CD4-positive, alpha-beta T cell treated with Interferon alpha-2 for 1 hour (primary cell): ENCODE measurements at regions not wholly inside any gene's neighbourhood (a gene's known extent, or its start where the extent isn't known, plus 50 kb on each side); places are given as distances from the start of the nearest gene placed in this dataset.
"Not testable (repeated sequence)": the region's sequence is repeated elsewhere in the genome, so short reads cannot be mapped to it uniquely, and the experiment has no call there.

Source experiments
- DNase-seq, 2 donors: peaks; one replicate each; pipeline ENCODE4 v3.0.0-alpha.2; 2020 to 2022

GRCh38 chr5:167348251-167348926 lies 943.1 kb upstream of the WWC1 start:
- DNase-seq, result no peak

DNA sequence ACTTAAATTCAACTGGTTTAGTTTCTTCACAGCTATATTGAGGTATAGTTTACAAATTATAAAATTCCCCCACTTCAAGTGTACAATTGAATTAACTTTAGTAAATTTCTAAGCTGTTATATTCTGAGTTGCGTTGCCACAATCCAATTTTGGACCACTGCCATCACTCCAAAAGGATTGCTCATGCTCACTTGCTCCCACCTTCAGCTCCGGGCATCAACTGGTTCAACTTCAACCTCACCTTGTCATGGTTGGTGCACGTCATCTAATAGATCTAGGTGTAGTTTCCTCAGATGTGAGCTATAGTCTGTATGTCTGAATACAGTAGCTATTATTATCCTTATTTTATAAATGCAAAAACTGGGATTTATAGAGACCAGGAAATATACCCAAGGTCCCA lies 942.5 kb upstream of the WWC1 start:
- no peak for DNase-seq

DNA sequence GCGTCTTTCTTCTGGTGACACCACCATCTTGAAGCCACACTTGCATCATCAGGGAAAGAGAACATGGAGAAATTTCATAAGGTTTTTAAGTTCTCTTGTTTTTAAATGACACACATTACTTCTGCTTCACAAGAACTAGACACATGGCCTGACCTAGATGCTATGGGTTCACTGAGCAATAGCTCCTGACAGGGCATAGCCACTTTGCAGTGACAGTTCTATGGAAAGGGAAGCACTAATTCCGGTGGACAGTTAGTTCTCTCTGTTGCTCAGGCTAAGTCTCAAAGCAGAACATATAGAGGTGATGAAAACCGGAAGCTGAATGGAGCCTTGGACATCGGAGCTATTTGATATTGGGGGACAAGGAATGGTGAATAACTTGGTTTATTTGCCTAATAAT lies 940.1 kb upstream of the WWC1 start:
- DNase-seq, result no peak

GRCh38 chr5:167352801-167353200 lies 938.6 kb upstream of the WWC1 start:
- DNase-seq, result no peak

GRCh38 chr5:167355346-167355745 lies 936.1 kb upstream of the WWC1 start:
- no peak for DNase-seq

DNA sequence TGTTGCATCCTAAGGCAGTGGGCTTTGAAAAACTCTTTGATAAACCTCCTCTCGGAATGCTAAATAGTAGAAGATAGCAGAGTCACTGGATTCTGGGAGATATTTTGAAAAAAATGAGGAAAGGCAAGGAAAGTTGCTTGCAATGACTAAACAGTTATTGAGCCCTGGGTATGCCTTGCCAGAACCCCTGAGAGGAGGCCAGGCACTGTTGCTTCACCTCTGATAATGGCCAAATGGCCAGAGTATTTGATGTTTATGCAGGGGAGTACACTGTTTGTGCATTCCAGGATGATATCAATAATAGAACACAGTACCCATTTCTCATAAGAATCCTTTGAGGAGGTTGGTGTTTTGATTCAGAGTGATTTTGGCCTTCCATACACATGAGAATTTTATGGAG lies 935.1 kb upstream of the WWC1 start:
- DNase-seq, result no peak

DNA sequence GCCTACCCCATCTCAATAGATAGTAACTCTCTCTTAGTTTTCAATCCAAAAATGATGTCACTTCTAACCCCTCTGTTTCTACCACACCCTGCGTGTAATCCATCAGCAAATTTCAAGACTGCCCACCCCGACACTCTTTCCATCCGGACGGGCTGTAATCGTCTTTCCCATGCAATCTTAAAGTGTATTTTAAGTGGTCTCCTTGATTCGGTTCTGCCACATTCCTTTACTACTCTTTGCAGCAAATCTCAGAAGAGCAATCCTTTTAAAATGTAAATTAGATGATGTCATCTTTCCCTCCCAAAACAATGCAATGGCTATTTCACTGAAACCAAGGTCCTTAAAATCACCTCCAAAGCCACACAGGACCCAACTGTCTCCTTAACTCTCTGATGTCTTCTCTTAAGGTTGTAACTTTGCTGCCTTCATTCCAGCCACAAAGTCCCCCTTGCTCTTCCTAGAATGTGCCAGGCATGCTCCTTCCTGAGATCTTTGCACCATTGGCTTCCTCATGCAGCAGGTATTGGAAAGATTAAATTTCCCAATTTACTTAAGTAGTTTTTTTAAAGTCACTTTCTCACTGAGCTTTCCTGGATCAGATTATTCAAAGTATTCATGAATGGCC lies 932.5 kb upstream of the WWC1 start:
- no peak for DNase-seq

GRCh38 chr5:167361795-167362194 lies 929.6 kb upstream of the WWC1 start:
- DNase-seq, result no peak

DNA sequence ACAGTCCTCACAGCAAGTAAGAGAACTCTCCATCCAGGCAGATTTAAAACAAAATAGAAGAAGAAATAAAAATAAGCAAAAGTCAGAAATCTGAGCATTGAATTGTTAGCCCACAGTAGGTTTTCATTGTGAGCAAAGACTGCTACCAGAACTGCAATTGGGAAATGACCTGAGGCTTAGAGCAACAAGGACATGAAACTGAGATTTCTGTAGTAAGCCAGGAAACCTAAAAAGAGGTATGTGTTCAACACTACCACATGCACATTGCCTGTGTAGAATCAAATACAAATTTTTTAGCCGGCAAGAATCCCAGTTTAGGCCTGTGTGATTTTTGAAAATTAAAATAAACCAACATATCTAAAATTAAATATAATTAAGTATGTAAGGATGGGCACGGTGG lies 928.4 kb upstream of the WWC1 start:
- no peak for DNase-seq

DNA sequence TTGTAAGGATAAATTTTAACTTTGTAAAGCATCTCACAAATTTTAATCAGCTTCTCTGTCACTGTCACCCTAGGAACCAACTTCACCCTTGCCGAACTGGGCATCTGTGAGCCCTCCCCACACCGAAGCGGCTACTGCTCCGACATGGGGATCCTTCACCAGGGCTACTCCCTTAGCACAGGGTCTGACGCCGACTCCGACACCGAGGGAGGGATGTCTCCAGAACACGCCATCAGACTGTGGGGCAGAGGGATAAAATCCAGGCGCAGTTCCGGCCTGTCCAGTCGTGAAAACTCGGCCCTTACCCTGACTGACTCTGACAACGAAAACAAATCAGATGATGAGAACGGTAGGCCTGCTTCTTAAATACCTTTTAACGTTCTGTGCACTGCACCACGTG lies 916.3 kb upstream of the WWC1 start:
- DNase-seq, result no peak

DNA sequence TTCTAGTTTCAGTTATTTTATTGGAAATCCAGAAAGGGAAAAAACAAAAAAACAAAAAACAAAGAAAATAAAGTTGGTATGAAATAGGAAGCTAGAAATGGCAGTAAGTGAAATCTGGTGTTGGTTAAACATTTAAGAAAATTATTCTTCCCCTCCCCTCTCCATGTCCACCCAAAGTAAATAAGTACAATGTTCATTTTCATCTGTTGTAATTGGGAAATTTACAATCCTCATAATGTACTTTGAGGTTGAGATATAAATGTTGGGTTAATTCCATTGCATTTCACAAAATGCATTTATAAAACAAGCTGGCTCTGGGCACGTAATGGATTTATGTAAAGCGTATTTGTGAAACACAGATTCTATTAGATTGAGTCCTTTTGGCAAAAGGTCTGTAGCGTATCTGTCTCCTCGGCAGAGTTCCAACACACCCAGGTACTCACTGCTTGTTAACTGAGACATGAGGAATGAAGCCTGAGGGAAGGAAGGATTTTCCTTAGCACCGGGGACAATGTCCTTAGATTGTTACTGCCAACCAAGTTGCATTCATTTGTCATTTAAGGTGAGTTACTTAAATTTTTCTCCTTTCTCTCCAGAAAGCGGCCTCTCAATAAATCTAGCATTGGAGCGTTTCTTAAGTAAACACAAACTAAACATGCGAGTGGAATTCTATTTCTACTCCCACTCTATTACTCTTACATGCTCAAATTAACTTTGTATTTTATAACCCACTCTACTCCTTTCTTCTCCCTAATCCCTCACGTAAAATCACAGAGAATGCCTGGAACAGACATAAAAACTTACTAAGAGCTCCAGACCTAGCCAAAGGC lies 912.3 kb upstream of the WWC1 start:
- DNase-seq, result no peak

DNA sequence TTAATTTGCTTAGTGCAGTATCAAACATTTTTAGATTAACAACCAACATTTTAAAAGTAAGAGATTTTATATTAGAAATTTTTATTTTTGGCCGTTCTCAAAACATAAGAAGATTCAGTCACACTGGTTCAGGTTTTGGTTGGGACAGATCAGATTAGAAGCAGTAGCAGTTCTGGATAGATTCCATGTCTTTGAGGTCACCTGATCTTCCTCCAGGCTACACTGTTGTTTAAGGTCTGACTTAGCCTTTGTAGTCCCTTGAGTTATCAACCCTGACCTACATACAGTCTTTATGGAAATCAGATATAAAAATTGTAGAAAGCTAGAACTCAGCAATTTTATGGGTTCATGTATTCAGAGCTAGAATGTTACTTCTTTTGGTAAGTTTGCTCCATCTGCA lies 910.0 kb upstream of the WWC1 start:
- DNase-seq, result no peak

DNA sequence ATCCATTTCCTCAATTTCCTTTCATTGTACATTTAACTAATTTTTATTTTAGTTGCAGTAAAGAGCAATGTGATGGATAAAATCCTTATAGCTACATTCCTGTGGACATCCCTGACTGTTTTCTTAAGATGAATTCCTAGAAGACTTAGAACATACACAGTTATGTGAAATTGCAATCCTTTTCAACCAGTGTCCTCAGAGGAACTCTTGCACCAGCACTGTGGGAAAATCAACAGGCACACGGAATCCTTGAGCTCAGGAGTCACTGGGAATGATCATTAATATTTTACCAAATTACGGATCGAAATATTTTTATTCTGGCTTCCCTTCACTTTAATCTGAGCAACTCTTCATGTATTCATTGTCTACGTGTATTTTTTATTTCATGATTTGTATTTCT lies 901.9 kb upstream of the WWC1 start:
- no peak for DNase-seq

DNA sequence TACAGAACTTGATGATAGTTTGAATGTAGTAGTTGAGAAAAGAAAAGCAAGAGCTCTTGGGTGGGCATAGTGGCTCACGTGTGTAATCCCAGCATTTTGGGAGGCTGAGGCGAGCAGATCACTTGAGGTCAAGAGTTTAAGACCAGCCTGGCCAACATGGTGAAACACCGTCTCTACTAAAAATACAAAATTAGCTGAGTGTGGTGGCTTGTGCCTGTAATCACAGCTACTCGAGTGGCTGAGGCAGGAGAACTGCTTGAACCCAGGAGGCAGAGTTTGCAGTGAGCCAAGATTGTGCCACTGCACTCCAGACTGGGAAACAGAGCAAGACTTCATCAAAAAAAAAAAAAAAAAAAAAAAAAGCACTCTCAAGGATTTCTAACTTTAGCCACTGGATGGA lies 900.2 kb upstream of the WWC1 start:
- not testable (repeated sequence) for DNase-seq

DNA sequence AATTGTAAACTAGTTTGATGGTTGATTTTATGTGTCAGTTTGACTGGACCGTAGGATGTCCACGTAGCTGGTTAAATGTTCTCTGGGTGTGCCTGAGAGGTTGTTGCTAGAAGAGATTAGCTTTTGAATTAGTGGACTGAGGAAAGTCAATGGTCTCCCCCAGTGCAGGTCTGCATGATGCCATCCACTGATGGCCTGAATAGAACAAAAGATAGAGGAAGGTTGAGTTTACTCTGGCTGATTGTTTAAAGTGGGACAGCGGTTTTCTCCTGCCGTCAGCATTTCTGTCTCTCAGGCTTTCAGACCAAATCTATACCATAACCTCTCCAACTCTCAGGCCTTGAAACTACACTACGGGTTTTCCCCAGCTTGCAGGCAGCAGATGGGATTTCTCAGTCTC lies 899.2 kb upstream of the WWC1 start:
- no peak for DNase-seq

GRCh38 chr5:167393358-167393757 lies 898.1 kb upstream of the WWC1 start:
- no peak for DNase-seq

GRCh38 chr5:167402671-167403070 lies 888.8 kb upstream of the WWC1 start:
- no peak for DNase-seq

GRCh38 chr5:167406513-167406912 lies 884.9 kb upstream of the WWC1 start:
- no peak for DNase-seq

DNA sequence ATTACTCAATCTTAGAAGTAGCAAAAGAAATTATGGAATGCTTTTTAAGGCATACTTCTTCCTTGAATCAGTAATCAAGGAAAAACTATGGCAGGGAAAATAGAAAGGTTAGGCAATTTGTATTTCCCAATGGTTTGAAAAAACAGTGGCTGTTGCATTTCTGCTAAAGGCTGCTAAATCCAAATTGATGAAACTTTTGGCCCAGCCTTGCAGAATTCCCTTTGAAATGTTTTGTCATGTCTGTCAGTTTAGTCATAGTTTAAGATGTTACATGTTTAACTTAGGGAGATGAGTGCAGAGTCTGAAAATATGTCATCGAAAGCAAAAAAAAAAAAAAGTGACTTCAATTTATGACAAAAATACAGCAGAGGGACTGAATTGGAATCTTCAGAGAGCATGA lies 878.9 kb upstream of the WWC1 start:
- DNase-seq, result no peak

GRCh38 chr5:167413506-167413905 lies 877.9 kb upstream of the WWC1 start:
- no peak for DNase-seq

DNA sequence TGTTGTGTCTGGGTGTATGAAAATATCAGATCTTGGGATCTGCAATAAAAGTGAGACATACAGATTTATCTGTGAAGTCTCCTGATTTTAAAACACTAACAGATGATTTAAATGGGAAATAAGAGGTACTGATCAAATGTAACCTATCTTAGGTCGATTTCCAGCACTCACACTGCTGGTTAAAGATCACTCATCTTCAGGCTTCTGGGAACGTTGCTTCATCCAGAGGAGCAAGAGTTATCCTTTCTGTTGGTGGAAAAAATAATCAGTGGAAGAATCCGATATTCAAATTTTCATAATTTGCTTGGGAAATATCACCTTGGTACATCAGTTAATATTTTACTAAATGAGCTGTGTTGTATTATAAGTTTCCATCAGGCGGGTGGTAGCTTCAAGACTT lies 876.8 kb upstream of the WWC1 start:
- DNase-seq, result no peak

GRCh38 chr5:167415779-167416746 lies 875.4 kb upstream of the WWC1 start:
- DNase-seq, result no peak

- no peak for DNase-seq
These were observed 873.8 kb upstream of the WWC1 start for GRCh38 chr5:167417662-167418061.
